ENCODE measurements at regions not wholly inside any gene's neighbourhood (a gene's known extent, or its start where the extent isn't known, plus 50 kb on each side); places are given as distances from the start of the nearest gene placed in this dataset.

- TF ChIP-seq, protein P1, sequence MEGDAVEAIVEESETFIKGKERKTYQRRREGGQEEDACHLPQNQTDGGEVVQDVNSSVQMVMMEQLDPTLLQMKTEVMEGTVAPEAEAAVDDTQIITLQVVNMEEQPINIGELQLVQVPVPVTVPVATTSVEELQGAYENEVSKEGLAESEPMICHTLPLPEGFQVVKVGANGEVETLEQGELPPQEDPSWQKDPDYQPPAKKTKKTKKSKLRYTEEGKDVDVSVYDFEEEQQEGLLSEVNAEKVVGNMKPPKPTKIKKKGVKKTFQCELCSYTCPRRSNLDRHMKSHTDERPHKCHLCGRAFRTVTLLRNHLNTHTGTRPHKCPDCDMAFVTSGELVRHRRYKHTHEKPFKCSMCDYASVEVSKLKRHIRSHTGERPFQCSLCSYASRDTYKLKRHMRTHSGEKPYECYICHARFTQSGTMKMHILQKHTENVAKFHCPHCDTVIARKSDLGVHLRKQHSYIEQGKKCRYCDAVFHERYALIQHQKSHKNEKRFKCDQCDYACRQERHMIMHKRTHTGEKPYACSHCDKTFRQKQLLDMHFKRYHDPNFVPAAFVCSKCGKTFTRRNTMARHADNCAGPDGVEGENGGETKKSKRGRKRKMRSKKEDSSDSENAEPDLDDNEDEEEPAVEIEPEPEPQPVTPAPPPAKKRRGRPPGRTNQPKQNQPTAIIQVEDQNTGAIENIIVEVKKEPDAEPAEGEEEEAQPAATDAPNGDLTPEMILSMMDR (IDR thresholded peaks at IDR 0.05), result no peak
- TF ChIP-seq POLR2A (IDR thresholded peaks at IDR 0.05), result no peak
These were observed 126.4 kb upstream of the VGLL2 start for GRCh38 chr6:117138920-117139319.
